ENCODE measurements at regions not wholly inside any gene's neighbourhood (a gene's known extent, or its start where the extent isn't known, plus 50 kb on each side); places are given as distances from the start of the nearest gene placed in this dataset.

DNA sequence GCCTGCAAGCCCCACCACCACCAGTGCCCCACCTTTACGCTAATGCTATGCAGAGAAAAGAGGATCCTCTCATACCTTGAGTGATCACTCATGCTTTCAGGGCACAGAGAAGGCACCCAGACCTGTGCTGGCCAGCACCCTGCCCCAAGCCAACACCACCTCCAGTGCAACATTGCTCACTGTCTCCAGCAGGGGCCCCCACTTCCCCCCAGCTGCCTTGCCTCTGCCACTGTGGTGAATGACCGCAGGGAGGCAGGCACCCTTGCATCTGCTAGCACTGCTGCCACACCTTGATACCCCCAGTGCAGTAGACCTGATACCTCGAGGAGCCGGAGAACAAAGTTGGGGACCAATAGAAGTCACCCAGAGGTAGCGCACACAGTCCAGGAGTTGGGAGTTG, 139.2 kb upstream of the PLN start:
- 28% methylated on average over 4 of the region's 5 CpGs for WGBS (ENCODE audit: low lambda C conversion rate)
- H4K20me1 ChIP-seq (ENCODE audit: insufficient read depth): no peaks in the 10 kb centered on the region
- no peaks in the 10 kb centered on the region for H3K4me1 ChIP-seq (ENCODE audit: control insufficient read depth in 1 of 2, insufficient read depth in 2 of 2, low read depth in 1 of 2, low read length in 1 of 2)
- H3K4me3 ChIP-seq (ENCODE audit: low read depth in 2 of 2, low read length in 1 of 2): no peak overlapping the region
- TF ChIP-seq SMC3 (IDR thresholded peaks at IDR 0.05; ENCODE audit: low read depth, low read length) (no peak), RCOR1 (IDR thresholded peaks at IDR 0.05; ENCODE audit: low read length) (no peak), PBX3 (IDR thresholded peaks at IDR 0.05) (no peak), ELF1 (IDR thresholded peaks at IDR 0.05) (no peak), RXRA (IDR thresholded peaks at IDR 0.05; ENCODE audit: borderline replicate concordance, low read depth) (no peak), POLR2AphosphoS5 (IDR thresholded peaks at IDR 0.05; ENCODE audit: low read depth, low read length) (no peak), TAF1 (IDR thresholded peaks at IDR 0.05; ENCODE audit: borderline replicate concordance, low read depth, low read length) (no peak), YY1 (IDR thresholded peaks at IDR 0.05; ENCODE audit: low read depth) (no peak), TCF12 (IDR thresholded peaks at IDR 0.05) (no peak), RFX5 (IDR thresholded peaks at IDR 0.05; ENCODE audit: low read length) (no peak), MEF2A (IDR thresholded peaks at IDR 0.05; ENCODE audit: borderline replicate concordance, low read depth) (no peak), EP300 (IDR thresholded peaks at IDR 0.05; ENCODE audit: borderline replicate concordance in 1 of 2, low read depth in 1 of 2, low read length in 1 of 2) (no peak), GATA2 (CRISPR knock-in tag; IDR thresholded peaks at IDR 0.05) (no peak), CHD2 (IDR thresholded peaks at IDR 0.05; ENCODE audit: low read length, partially characterized antibody) (no peak)
- TF ChIP-seq, protein P1, sequence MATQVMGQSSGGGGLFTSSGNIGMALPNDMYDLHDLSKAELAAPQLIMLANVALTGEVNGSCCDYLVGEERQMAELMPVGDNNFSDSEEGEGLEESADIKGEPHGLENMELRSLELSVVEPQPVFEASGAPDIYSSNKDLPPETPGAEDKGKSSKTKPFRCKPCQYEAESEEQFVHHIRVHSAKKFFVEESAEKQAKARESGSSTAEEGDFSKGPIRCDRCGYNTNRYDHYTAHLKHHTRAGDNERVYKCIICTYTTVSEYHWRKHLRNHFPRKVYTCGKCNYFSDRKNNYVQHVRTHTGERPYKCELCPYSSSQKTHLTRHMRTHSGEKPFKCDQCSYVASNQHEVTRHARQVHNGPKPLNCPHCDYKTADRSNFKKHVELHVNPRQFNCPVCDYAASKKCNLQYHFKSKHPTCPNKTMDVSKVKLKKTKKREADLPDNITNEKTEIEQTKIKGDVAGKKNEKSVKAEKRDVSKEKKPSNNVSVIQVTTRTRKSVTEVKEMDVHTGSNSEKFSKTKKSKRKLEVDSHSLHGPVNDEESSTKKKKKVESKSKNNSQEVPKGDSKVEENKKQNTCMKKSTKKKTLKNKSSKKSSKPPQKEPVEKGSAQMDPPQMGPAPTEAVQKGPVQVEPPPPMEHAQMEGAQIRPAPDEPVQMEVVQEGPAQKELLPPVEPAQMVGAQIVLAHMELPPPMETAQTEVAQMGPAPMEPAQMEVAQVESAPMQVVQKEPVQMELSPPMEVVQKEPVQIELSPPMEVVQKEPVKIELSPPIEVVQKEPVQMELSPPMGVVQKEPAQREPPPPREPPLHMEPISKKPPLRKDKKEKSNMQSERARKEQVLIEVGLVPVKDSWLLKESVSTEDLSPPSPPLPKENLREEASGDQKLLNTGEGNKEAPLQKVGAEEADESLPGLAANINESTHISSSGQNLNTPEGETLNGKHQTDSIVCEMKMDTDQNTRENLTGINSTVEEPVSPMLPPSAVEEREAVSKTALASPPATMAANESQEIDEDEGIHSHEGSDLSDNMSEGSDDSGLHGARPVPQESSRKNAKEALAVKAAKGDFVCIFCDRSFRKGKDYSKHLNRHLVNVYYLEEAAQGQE (IDR thresholded peaks at IDR 0.05; ENCODE audit: low read depth, low read length): no peak
- H3K79me2 ChIP-seq (ENCODE audit: insufficient read depth): no peaks in the 10 kb centered on the region
- no peak overlapping the region for H2AFZ ChIP-seq (ENCODE audit: low read depth)
- no peaks in the 10 kb centered on the region for H3F3A ChIP-seq (replicated peaks; ENCODE audit: insufficient read depth)
- POLR2A ChIA-PET: no interaction called here
- no peak for DNase-seq
- CTCF ChIA-PET: no interaction called here
- H3K27ac ChIP-seq (ENCODE audit: low read depth in 2 of 2, low read length in 1 of 2): no peak overlapping the region
- no peak overlapping the region for H3K4me2 ChIP-seq
- no peak overlapping the region for H3K9ac ChIP-seq
- no peaks in the 10 kb centered on the region for H3K27me3 ChIP-seq (ENCODE audit: insufficient read depth)
- H3K36me3 ChIP-seq (replicated peaks in 1 of 2; ENCODE audit: control insufficient read depth in 1 of 2, insufficient read depth in 2 of 2, low read length in 1 of 2): no peaks in the 10 kb centered on the region
- H3K9me3 ChIP-seq: no peaks in the 10 kb centered on the region
- H3K9me2 ChIP-seq: no peaks in the 10 kb centered on the region

- Histone ChIP-seq H3K9me3 (no peaks in the 10 kb centered on the region), H3K9ac (no peak overlapping the region), H3K27me3 (ENCODE audit: insufficient read depth) (no peaks in the 10 kb centered on the region), H3K9me2 (no peaks in the 10 kb centered on the region), H3K79me2 (ENCODE audit: insufficient read depth) (no peaks in the 10 kb centered on the region), H4K20me1 (ENCODE audit: insufficient read depth) (no peaks in the 10 kb centered on the region), H3K4me2 (no peak overlapping the region), H2AFZ (ENCODE audit: low read depth) (no peak overlapping the region), H3K4me1 (ENCODE audit: control insufficient read depth in 1 of 2, insufficient read depth in 2 of 2, low read depth in 1 of 2, low read length in 1 of 2) (no peaks in the 10 kb centered on the region), H3K4me3 (ENCODE audit: low read depth in 2 of 2, low read length in 1 of 2) (no peak overlapping the region), H3K27ac (ENCODE audit: low read depth in 2 of 2, low read length in 1 of 2) (no peak overlapping the region), H3K36me3 (replicated peaks in 1 of 2; ENCODE audit: control insufficient read depth in 1 of 2, insufficient read depth in 2 of 2, low read length in 1 of 2) (no peaks in the 10 kb centered on the region), H3F3A (replicated peaks; ENCODE audit: insufficient read depth) (no peaks in the 10 kb centered on the region)
- ChIA-PET CTCF (no interaction called here), POLR2A (no interaction called here)
- 0% methylated on average over 2 of the region's 2 CpGs for WGBS (ENCODE audit: low lambda C conversion rate)
- no peak for TF ChIP-seq TCF12 (IDR thresholded peaks at IDR 0.05)
- TF ChIP-seq, protein P2, sequence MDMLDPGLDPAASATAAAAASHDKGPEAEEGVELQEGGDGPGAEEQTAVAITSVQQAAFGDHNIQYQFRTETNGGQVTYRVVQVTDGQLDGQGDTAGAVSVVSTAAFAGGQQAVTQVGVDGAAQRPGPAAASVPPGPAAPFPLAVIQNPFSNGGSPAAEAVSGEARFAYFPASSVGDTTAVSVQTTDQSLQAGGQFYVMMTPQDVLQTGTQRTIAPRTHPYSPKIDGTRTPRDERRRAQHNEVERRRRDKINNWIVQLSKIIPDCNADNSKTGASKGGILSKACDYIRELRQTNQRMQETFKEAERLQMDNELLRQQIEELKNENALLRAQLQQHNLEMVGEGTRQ (IDR thresholded peaks at IDR 0.05; ENCODE audit: borderline replicate concordance, low read depth, low read length): no peak
- no peak for DNase-seq
These were observed 138.1 kb upstream of the PLN start for GRCh38 chr6:118410001-118410400.
